ENCODE measurements at regions not wholly inside any gene's neighbourhood (a gene's known extent, or its start where the extent isn't known, plus 50 kb on each side); places are given as distances from the start of the nearest gene placed in this dataset.

GRCh38 chr19:29320086-29320485 is 107.1 kb upstream of the UQCRFS1 start:
- Histone ChIP-seq H3K27me3 (ENCODE audit: control insufficient read depth, insufficient read depth, low read length, poor library complexity, severe bottlenecking) (no peaks in the 10 kb centered on the region), H3K27ac (ENCODE audit: insufficient read depth, low read depth, low read length, poor library complexity, severe bottlenecking) (no peak overlapping the region), H3K4me1 (ENCODE audit: control insufficient read depth, insufficient read depth, low read length) (peaks cover 8% of the 10 kb centered on the region), H3K9me3 (ENCODE audit: control insufficient read depth, low read length) (no peaks in the 10 kb centered on the region), H3K4me3 (ENCODE audit: insufficient read depth, low read depth, low read length) (no peak overlapping the region), H3K36me3 (ENCODE audit: control insufficient read depth, insufficient read depth, low read length) (no peaks in the 10 kb centered on the region)
- WGBS, 2 experiments = 92 to 95% methylated on average over 4 to 5 of the region's 5 CpGs

GRCh38 chr19:29320618-29321017 is 107.7 kb upstream of the UQCRFS1 start:
- Histone ChIP-seq H3K36me3 (ENCODE audit: control insufficient read depth, insufficient read depth, low read length) (no peaks in the 10 kb centered on the region), H3K4me3 (ENCODE audit: insufficient read depth, low read depth, low read length) (no peak overlapping the region), H3K9me3 (ENCODE audit: control insufficient read depth, low read length) (no peaks in the 10 kb centered on the region), H3K27ac (ENCODE audit: insufficient read depth, low read depth, low read length, poor library complexity, severe bottlenecking) (no peak overlapping the region), H3K27me3 (ENCODE audit: control insufficient read depth, insufficient read depth, low read length, poor library complexity, severe bottlenecking) (no peaks in the 10 kb centered on the region), H3K4me1 (ENCODE audit: control insufficient read depth, insufficient read depth, low read length) (peaks cover 3% of the 10 kb centered on the region)
- WGBS, 2 experiments = 95 to 96% methylated on average over 7 of the region's 7 CpGs

GRCh38 chr19:29321116-29321515 is 108.2 kb upstream of the UQCRFS1 start:
- Histone ChIP-seq H3K4me3 (ENCODE audit: insufficient read depth, low read depth, low read length) (no peak overlapping the region), H3K27ac (ENCODE audit: insufficient read depth, low read depth, low read length, poor library complexity, severe bottlenecking) (no peak overlapping the region), H3K9me3 (ENCODE audit: control insufficient read depth, low read length) (no peaks in the 10 kb centered on the region), H3K27me3 (ENCODE audit: control insufficient read depth, insufficient read depth, low read length, poor library complexity, severe bottlenecking) (no peaks in the 10 kb centered on the region), H3K4me1 (ENCODE audit: control insufficient read depth, insufficient read depth, low read length) (no peaks in the 10 kb centered on the region), H3K36me3 (ENCODE audit: control insufficient read depth, insufficient read depth, low read length) (no peaks in the 10 kb centered on the region)
- WGBS, 2 experiments = 94 to 100% methylated on average over 1 of the region's 1 CpG

- Histone ChIP-seq H3K4me3 (ENCODE audit: insufficient read depth, low read depth, low read length) (no peak overlapping the region), H3K9me3 (ENCODE audit: control insufficient read depth, low read length) (no peaks in the 10 kb centered on the region), H3K36me3 (ENCODE audit: control insufficient read depth, insufficient read depth, low read length) (no peaks in the 10 kb centered on the region), H3K4me1 (ENCODE audit: control insufficient read depth, insufficient read depth, low read length) (peaks cover 5% of the 10 kb centered on the region), H3K27ac (ENCODE audit: insufficient read depth, low read depth, low read length, poor library complexity, severe bottlenecking) (no peak overlapping the region), H3K27me3 (ENCODE audit: control insufficient read depth, insufficient read depth, low read length, poor library complexity, severe bottlenecking) (no peaks in the 10 kb centered on the region)
- 91 to 94% methylated on average over 9 of the region's 9 CpGs for WGBS, 2 experiments
Measured at GRCh38 chr19:29323021-29323430, 110.1 kb upstream of the UQCRFS1 start.

GRCh38 chr19:29323440-29324290 is 110.7 kb upstream of the UQCRFS1 start:
- no peaks in the 10 kb centered on the region for H3K36me3 ChIP-seq (ENCODE audit: control insufficient read depth, insufficient read depth, low read length)
- no peaks in the 10 kb centered on the region for H3K27me3 ChIP-seq (ENCODE audit: control insufficient read depth, insufficient read depth, low read length, poor library complexity, severe bottlenecking)
- H3K4me3 ChIP-seq (ENCODE audit: insufficient read depth, low read depth, low read length) = no peak overlapping the region
- 92 to 95% methylated on average over 15 of the region's 15 CpGs for WGBS, 2 experiments
- H3K4me1 ChIP-seq (ENCODE audit: control insufficient read depth, insufficient read depth, low read length) = peaks cover 5% of the 10 kb centered on the region
- H3K9me3 ChIP-seq (ENCODE audit: control insufficient read depth, low read length) = no peaks in the 10 kb centered on the region
- H3K27ac ChIP-seq (ENCODE audit: insufficient read depth, low read depth, low read length, poor library complexity, severe bottlenecking) = no peak overlapping the region

GRCh38 chr19:29324291-29324680 is 111.3 kb upstream of the UQCRFS1 start:
- Histone ChIP-seq H3K27ac (ENCODE audit: insufficient read depth, low read depth, low read length, poor library complexity, severe bottlenecking) (no peak overlapping the region), H3K36me3 (ENCODE audit: control insufficient read depth, insufficient read depth, low read length) (no peaks in the 10 kb centered on the region), H3K4me3 (ENCODE audit: insufficient read depth, low read depth, low read length) (no peak overlapping the region), H3K9me3 (ENCODE audit: control insufficient read depth, low read length) (no peaks in the 10 kb centered on the region), H3K4me1 (ENCODE audit: control insufficient read depth, insufficient read depth, low read length) (peaks cover 5% of the 10 kb centered on the region), H3K27me3 (ENCODE audit: control insufficient read depth, insufficient read depth, low read length, poor library complexity, severe bottlenecking) (no peaks in the 10 kb centered on the region)
- 97% methylated on average over 8 of the region's 8 CpGs for WGBS, 2 experiments

GRCh38 chr19:29324717-29325116 is 111.8 kb upstream of the UQCRFS1 start:
- H3K27me3 ChIP-seq (ENCODE audit: control insufficient read depth, insufficient read depth, low read length, poor library complexity, severe bottlenecking) = no peaks in the 10 kb centered on the region
- no peaks in the 10 kb centered on the region for H3K9me3 ChIP-seq (ENCODE audit: control insufficient read depth, low read length)
- H3K27ac ChIP-seq (ENCODE audit: insufficient read depth, low read depth, low read length, poor library complexity, severe bottlenecking) = no peak overlapping the region
- no peaks in the 10 kb centered on the region for H3K36me3 ChIP-seq (ENCODE audit: control insufficient read depth, insufficient read depth, low read length)
- WGBS, 2 experiments = 89 to 90% methylated on average over 5 to 6 of the region's 6 CpGs
- no peak overlapping the region for H3K4me3 ChIP-seq (ENCODE audit: insufficient read depth, low read depth, low read length)
- H3K4me1 ChIP-seq (ENCODE audit: control insufficient read depth, insufficient read depth, low read length) = peaks cover 5% of the 10 kb centered on the region

GRCh38 chr19:29325241-29325975 is 112.5 kb upstream of the UQCRFS1 start:
- Histone ChIP-seq H3K9me3 (ENCODE audit: control insufficient read depth, low read length) (no peaks in the 10 kb centered on the region), H3K27me3 (ENCODE audit: control insufficient read depth, insufficient read depth, low read length, poor library complexity, severe bottlenecking) (no peaks in the 10 kb centered on the region), H3K4me1 (ENCODE audit: control insufficient read depth, insufficient read depth, low read length) (peaks cover 5% of the 10 kb centered on the region), H3K36me3 (ENCODE audit: control insufficient read depth, insufficient read depth, low read length) (no peaks in the 10 kb centered on the region), H3K27ac (ENCODE audit: insufficient read depth, low read depth, low read length, poor library complexity, severe bottlenecking) (no peak overlapping the region), H3K4me3 (ENCODE audit: insufficient read depth, low read depth, low read length) (no peak overlapping the region)
- WGBS, 2 experiments = 90% methylated on average over 11 of the region's 11 CpGs

- 77 to 85% methylated on average over 3 to 4 of the region's 4 CpGs for WGBS, 2 experiments
- Histone ChIP-seq H3K9me3 (ENCODE audit: control insufficient read depth, low read length) (no peaks in the 10 kb centered on the region), H3K27me3 (ENCODE audit: control insufficient read depth, insufficient read depth, low read length, poor library complexity, severe bottlenecking) (no peaks in the 10 kb centered on the region), H3K4me1 (ENCODE audit: control insufficient read depth, insufficient read depth, low read length) (peaks cover 5% of the 10 kb centered on the region), H3K27ac (ENCODE audit: insufficient read depth, low read depth, low read length, poor library complexity, severe bottlenecking) (no peak overlapping the region), H3K36me3 (ENCODE audit: control insufficient read depth, insufficient read depth, low read length) (no peaks in the 10 kb centered on the region), H3K4me3 (ENCODE audit: insufficient read depth, low read depth, low read length) (no peak overlapping the region)
Measured at GRCh38 chr19:29326351-29326750, 113.4 kb upstream of the UQCRFS1 start.

All from ectodermal cell (in vitro differentiated cells).